ENCODE measurements at regions not wholly inside any gene's neighbourhood (a gene's known extent, or its start where the extent isn't known, plus 50 kb on each side); places are given as distances from the start of the nearest gene placed in this dataset.

DNA sequence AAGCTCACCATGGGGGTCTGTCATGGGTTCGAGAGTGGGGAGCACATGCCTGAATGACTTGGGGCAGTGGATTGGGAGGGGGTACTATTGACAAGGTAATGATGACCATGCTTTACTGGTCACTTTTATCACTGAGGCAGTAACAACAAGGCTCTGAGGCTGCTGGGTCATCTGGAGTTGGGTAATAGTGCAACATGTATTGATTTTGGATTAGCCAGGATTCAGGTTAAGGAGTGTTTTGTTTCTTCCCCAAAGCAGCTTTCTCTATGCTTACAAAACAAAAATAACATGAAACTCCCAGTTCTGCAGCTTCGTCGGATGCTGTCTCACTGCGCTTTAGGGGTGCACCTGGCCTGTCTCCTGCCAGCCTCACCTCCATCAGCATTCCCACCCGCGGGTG, 155.3 kb downstream of the GADD45G start (continued):
- TF ChIP-seq ZNF76 (tag by site-specific recombination; IDR thresholded peaks at IDR 0.05; ENCODE audit: borderline replicate concordance, low read depth) (no peak), KLF1 (tag by site-specific recombination; IDR thresholded peaks at IDR 0.05) (no peak)

DNA sequence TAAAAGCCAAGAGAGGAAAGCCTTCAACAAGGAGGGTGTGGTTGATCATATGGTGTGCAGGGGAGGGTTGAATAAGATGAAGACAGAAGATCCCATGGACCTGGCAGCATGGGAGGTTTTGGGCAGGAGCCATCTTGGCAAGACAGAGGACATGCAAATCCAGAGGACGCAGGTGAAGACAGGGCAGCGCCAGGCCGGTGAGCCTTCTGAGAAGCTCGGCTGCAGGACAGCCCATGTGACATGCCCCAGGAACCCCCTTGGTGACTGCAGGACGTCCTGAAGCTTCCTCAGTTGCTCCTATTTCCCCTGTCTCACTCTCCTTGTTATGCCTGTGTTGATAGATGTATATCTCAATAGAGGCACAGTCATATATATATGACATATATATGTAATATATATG, 159.4 kb downstream of the GADD45G start:
- H3K36me3 ChIP-seq (ENCODE audit: control insufficient read depth in 2 of 2, insufficient read depth in 1 of 2, low read length in 2 of 2), result no peaks in the 10 kb centered on the region
- POLR2A ChIA-PET, result no interaction called here
- no peak overlapping the region for H3K27ac ChIP-seq (ENCODE audit: extremely low read depth, low read depth, low read length)
- H3K9me3 ChIP-seq (ENCODE audit: control insufficient read depth, insufficient read depth, low read depth, low read length), result no peaks in the 10 kb centered on the region
- no peak overlapping the region for H3K4me3 ChIP-seq (ENCODE audit: low read depth, low read length)
- TF ChIP-seq ZBTB17 (tag by site-specific recombination; IDR thresholded peaks at IDR 0.05) (no peak), ZNF670 (tag by site-specific recombination; IDR thresholded peaks at IDR 0.05; ENCODE audit: low read depth) (no peak), HOXC10 (CRISPR knock-in tag; IDR thresholded peaks at IDR 0.05) (no peak), ZFP41 (tag by site-specific recombination; IDR thresholded peaks at IDR 0.05; ENCODE audit: borderline replicate concordance) (no peak), ZNF768 (tag by site-specific recombination; IDR thresholded peaks at IDR 0.05) (no peak), ZNF366 (tag by site-specific recombination; conservative IDR thresholded peaks at IDR 0.05) (no peak), ZNF221 (tag by site-specific recombination; IDR thresholded peaks at IDR 0.05; ENCODE audit: borderline replicate concordance) (no peak), ZNF426 (tag by site-specific recombination; IDR thresholded peaks at IDR 0.05) (no peak), ZNF433 (tag by site-specific recombination; IDR thresholded peaks at IDR 0.05; ENCODE audit: low read depth) (no peak), ZBTB20 (tag by site-specific recombination; IDR thresholded peaks at IDR 0.05) (no peak), ZNF280C (tag by site-specific recombination; IDR thresholded peaks at IDR 0.05) (no peak), ZNF660 (tag by site-specific recombination; IDR thresholded peaks at IDR 0.05) (no peak), FEZF1 (tag by site-specific recombination; IDR thresholded peaks at IDR 0.05) (no peak), ZNF654 (tag by site-specific recombination; IDR thresholded peaks at IDR 0.05; ENCODE audit: low read depth) (no peak), REPIN1 (tag by site-specific recombination; IDR thresholded peaks at IDR 0.05; ENCODE audit: low read depth) (no peak)
- TF ChIP-seq, protein P1, sequence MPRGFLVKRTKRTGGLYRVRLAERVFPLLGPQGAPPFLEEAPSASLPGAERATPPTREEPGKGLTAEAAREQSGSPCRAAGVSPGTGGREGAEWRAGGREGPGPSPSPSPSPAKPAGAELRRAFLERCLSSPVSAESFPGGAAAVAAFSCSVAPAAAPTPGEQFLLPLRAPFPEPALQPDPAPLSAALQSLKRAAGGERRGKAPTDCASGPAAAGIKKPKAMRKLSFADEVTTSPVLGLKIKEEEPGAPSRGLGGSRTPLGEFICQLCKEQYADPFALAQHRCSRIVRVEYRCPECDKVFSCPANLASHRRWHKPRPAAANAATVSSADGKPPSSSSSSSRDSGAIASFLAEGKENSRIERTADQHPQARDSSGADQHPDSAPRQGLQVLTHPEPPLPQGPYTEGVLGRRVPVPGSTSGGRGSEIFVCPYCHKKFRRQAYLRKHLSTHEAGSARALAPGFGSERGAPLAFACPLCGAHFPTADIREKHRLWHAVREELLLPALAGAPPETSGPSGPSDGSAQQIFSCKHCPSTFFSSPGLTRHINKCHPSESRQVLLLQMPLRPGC (tag by site-specific recombination; IDR thresholded peaks at IDR 0.05), result no peak
- TF ChIP-seq, protein P2, sequence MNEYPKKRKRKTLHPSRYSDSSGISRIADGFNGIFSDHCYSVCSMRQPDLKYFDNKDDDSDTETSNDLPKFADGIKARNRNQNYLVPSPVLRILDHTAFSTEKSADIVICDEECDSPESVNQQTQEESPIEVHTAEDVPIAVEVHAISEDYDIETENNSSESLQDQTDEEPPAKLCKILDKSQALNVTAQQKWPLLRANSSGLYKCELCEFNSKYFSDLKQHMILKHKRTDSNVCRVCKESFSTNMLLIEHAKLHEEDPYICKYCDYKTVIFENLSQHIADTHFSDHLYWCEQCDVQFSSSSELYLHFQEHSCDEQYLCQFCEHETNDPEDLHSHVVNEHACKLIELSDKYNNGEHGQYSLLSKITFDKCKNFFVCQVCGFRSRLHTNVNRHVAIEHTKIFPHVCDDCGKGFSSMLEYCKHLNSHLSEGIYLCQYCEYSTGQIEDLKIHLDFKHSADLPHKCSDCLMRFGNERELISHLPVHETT (tag by site-specific recombination; IDR thresholded peaks at IDR 0.05), result no peak
- TF ChIP-seq, protein P3, sequence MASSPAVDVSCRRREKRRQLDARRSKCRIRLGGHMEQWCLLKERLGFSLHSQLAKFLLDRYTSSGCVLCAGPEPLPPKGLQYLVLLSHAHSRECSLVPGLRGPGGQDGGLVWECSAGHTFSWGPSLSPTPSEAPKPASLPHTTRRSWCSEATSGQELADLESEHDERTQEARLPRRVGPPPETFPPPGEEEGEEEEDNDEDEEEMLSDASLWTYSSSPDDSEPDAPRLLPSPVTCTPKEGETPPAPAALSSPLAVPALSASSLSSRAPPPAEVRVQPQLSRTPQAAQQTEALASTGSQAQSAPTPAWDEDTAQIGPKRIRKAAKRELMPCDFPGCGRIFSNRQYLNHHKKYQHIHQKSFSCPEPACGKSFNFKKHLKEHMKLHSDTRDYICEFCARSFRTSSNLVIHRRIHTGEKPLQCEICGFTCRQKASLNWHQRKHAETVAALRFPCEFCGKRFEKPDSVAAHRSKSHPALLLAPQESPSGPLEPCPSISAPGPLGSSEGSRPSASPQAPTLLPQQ (tag by site-specific recombination; IDR thresholded peaks at IDR 0.05), result no peak
- CTCF ChIA-PET, result interaction anchor here (0.9 to 2.2 kb wide), 2 partner anchors 130 to 166 kb away, joined by 3 to 9 read pairs; no protein-coding TSS in a partner anchor
- H3K4me1 ChIP-seq (ENCODE audit: control insufficient read depth, insufficient read depth, low read length), result peaks cover 3% of the 10 kb centered on the region; the same call in 1 of the 2 replicates
